Lung microvascular endothelial cell (primary cell): ENCODE measurements at regions not wholly inside any gene's neighbourhood (a gene's known extent, or its start where the extent isn't known, plus 50 kb on each side); places are given as distances from the start of the nearest gene placed in this dataset.

Experiments used
- DNase-seq, 2 donors: peaks; one replicate each; pipeline versions ENCODE4 v3.0.0 to v3.0.0-alpha.2; 2010; ENCODE audit warnings: low read depth in 2 of 2

DNA sequence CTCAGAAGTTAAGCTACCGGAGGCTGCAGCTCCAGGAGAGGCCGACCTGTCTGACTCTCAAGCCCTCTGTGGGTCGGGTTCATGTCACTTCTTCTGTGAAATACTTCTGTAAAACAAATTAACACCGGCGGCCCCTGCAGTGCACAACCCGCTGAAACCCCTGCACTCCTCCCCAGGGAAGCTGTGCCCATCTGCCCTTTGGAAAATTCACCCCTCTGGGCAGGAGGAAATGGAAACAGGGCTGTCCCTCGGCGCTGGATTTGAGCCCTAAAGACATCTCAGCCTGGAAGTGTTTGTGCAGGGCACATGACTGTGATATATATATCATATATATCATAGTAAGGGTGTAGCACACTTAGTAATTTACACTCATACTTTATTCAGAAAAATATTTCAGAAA lies 415.3 kb downstream of the IRS2 start:
- DNase-seq, result no peak

DNA sequence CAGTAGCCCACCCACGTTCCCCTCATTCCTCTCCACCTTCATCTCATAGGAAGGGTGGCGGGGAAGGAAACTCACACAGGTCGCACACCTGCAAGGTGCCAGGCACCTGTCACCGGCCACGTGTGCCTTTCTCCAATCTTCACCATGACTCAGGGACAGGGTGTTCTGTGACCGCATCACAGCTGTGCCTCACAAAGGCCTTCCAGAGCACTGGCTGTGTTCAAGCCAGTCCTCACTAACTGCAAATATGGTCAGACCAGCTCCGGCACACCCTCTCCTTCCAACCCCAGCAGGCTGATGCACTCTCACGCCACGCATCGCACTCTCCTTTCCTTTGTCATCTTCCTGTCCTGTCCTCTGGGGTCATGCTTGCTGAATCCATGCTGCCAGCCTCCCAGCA lies 415.9 kb downstream of the IRS2 start:
- no peak for DNase-seq

DNA sequence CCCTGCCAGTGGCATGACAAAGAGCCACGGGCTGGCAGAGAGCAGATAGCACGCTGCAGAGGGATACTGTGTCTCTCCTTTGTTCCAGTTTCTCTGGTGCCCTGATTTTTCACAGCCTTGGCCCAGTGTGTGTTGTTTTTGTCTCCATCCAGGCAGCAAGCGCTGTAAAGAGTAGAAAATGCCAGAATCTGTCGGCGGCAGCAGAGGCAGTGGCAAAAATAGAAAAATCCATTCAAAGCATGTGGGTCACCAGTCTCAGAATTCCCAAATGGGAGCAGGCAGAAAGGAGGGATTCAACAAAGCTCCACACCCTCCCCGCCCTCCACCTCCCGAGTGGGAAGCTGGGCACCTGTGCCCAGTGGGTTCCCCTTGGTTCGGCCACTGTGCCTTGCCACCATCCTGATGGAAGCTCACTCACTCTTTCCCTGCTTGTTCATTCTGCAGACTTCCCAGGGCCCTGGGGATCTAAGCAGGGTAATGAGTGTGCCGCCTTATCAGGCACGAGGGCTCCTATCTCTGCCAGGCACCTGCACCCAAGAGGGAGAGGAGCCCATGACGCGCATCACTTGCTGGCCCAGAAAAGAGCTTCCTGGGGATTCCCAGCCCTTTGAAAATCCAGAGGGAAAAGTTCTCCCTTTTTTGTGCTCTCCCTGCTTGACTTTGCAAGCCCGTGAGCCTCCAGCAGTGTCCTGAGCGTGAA lies 416.9 kb downstream of the IRS2 start:
- no peak for DNase-seq

DNA sequence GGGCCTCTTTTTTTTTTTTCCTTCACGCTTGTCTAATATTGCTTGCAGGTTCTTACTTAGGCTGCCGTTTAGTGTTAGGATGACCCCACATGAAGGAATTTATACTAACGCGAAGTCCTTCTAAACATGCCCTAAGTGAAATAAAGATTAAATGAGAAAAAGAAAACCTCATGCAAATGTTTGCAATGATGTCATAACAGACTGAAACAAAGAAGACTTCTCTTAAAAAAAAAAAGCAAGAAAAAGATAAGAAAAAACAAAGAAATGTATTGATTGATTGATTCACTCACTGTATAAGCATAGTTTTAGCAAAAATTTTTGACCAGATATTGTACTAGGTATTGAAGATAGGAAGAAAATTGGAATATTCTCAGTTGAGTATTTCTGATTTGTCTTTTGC lies 418.2 kb downstream of the IRS2 start:
- no peak for DNase-seq

DNA sequence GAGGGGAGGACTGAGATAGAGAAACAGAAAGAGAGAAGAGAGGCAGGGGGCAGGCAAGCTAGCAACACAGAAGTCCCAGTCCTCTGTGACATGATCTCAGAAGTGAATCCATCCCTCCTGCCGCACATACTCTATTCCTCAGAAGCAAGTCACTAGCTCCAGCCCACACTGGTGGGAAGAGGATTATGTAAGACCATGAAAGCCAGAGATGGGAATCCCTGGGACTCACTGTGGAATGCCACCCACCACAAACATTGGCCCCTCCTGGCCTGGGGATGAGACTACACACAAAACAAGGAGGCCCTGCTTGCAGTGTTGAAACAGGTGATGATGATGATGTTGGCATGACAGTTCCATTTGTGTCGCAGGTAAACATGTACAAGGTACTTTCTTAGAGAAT lies 419.9 kb downstream of the IRS2 start:
- DNase-seq, result no peak

DNA sequence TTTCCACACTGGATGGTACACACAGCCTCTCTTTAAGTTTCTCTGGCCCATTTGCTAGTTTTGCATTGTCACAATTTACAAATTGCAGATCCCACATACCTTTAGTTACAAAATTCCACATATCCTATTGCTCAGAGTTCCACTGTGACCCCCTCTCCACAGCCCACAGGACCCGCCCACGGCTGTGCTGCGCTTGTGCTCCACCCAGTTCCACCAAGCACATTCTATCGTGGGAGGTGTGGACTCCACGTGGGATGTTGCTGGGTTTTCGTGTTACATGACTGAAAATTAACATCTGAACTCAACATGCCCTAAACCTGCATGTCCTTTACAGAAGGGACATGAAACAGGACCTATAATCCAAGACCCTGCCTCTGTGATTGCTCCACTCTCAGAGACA lies 423.0 kb downstream of the IRS2 start:
- DNase-seq, result no peak

DNA sequence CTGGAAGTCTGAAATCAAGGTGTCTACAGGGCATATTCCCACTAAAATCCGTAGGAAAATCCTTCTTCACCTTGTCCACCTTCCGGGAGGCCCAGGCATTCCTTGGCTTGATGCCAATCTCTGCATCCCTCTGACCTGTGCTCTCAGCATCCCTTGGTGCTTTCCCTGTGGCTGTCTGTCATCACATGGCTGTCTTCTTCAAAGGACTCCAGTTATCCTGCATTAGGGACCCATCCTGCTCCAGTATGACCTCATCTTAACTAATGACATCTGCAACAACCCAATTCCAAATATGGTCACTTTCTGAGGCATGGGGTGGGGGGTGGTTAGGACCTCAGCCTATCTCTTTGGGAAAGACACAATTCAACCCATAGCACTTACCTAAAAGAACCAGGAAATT lies 423.8 kb downstream of the IRS2 start:
- DNase-seq, result no peak

DNA sequence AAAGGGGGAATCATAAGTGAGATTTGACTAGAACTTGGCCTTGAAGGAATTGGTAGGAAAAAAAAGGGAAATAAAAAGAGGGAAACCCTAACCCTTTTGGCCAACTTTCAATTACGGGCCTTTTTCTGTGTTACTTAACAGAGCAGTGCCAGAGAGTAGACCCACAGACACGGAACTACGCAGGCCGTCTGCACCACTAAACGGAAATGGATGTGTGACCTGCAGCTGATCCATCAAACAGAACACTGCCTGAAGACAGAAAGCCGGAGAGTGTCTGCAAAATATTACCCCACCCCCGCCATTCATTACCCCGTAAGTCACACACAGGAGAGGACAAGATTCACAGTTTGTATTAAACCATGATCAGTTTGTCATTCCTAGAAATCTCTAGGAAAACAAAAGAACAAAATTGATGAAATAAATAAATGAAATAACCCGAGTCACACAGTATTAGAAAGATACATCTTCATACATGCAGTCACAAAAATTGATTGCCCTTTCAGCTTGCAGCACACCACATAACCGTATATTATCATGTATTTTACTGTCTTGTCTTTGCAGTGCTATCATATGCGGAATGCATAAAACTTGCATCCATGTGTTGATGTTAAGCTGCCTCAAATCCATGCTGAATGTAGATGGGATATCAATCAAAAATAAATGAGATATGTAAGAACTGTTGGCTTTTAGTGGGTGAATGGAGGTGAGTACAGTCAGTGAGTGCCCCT lies 424.7 kb downstream of the IRS2 start:
- peak in 1 of 2 donors; percentile 37 for DNase-seq

DNA sequence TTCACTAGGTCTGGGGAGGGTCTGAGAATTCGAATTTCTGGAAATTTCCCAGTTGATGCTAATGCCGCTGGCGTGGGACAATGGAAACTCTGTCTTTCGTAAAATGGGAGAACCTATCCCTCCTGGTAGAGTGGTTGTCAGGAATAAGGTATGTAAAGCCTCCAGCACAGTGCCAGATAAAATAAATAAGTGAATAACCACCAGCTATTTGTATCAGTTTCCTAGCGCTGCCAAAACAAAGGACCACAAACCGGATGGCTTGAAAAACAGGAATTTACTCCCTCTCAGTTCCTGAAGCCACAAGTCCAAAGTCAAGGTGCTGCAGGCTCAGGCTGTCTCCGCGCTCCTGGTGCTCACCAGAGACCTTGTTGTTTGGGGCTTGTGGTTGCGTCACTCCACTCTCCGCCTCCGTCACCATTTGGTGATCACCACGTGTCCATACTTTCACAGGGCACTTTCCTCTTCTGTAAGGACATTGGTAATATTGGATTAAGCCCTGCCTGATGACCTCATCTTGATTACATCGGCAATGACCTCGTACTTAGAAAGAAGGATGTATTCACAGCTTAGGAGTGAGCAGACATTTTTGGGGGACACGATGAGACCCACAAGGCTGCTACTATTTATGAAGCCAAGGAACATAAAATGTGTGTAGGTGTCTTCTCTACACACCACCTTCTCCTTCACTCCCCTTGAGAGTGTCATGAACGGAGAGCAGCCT lies 428.5 kb downstream of the IRS2 start:
- DNase-seq, result no peak

DNA sequence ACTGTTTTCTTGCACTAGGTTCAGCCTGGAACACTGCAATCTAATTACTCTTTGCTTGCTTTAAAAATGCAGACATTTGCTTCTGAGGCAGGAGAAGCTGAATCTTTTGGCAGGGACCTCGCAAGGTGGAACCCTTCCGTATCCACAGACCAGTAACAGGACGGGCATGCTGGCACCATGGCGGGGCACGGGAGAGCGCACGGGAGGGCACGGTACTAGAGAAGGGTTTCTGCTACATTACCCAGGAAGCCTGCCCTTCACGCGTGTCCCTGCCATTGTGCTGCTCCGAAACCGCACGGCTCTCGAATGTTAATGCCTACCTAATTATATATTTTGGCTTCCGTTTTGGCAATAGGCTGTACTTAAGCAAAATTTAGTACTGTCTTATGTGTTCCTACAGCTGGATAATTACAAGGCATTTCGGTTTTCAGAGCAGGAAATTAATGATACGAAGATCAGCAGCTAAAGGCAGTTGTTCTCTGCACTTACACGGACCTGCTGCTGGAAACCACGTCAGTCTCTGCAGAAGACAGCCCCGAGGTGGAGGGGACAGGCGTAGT lies 430.4 kb downstream of the IRS2 start:
- no peak for DNase-seq

DNA sequence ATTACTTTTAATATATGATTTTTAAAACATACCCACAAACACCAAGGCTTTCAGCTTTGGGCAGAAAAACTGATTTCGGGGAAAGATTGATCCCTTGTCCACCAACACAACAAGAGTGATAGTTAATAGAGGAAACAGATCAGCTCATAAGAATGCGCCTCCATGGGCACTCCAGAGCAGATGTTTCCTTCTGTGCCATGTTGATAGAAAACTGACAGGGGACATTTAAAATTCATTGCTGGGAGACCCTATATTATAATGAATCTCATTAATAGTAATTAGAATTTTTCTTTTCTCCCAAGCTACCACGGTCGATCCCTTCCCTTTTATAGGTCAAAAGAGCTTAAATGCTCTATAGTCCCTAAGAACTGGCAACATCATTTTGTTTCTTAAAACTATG lies 431.2 kb downstream of the IRS2 start:
- no peak for DNase-seq

DNA sequence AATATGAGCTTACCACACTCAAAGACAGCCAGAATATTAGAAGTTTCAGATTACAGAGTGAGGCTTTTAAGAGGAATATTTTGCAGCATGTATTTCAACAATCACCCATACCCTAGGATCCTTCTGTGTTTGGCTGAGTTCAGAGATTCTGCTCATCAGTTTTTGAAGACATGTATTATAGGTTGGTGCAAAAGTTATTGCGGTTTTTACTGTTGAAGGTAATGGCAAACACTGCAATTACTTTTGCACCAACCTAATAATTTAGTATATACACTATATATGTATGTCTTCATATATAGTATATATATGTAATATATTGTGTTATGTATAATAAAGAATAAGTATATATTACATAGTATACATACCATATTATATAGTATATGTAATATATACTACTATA lies 435.1 kb downstream of the IRS2 start:
- no peak for DNase-seq

DNA sequence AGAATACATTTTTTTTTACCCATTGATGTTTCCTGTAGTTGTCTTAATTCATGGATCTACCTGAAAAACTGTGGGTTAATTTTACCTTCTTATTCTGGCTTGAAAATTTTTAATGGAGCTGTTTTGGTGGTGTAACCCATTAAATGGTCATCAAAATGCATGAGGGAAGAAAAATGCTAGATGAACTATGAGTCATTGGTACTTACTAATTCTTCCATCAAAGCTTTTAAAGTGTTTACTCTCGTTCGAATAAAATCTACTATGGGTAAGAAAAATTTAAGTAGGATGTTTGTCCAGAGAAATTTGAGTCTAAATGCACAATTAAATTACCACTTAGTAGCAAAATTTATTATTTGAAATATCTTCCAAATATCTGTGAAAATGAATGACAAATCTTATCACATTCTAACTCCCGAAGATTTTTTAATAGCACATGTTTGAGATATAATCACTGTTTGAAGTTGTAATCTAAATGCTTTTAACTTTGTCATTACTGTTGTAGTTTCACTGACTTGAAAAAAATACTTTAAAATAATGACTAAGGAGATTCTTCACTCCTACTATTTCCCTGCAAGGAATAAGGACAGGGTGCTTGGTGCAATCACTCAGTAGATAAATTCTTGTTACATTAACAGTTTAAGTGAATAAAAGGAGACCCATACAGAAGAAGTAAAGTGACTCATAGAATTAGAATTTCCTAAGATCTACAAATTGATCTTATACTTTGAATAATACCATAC lies 437.7 kb downstream of the IRS2 start:
- DNase-seq, result no peak

DNA sequence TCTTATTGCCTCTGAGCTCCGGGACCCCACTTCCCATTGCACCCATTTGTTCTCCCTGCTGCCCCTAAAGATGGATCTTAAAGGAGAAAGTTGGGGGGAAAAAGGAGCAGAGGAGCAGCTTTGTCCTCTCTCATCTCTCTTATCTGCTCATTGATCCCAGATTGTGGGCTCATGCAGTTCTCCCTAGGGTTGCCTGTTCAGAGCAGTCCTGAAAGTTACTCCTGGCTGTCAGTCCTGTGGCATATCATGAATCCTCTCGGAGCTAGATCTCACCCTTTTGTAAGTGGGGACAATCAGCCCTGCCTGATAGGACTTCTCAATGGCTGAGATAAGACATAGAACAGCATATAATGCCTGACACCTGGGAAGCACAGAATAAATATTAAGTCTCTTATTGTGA lies 440.3 kb downstream of the IRS2 start:
- DNase-seq, result no peak

DNA sequence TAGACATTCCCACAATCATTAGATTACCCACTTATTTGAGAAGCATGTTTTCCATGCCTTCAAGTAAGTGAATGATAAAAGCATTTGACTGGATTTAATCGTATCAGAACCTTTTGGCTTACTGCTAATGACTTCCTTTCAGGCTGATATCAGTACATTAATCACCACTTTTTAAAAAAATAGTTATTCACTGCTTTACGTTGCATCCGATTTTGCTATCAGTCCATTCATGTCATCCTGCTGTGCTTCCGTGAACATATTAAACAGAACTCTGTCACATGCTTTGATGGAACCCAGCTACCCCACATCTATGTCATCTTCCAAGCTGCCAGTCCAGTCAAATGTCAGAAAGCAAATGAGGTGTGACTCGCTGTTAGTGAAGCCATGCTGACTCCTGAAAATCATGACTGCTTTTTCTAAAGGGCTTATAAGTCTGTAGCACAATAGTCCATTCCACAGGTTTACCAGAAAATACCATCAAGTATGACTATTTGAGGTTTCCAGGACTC lies 440.9 kb downstream of the IRS2 start:
- DNase-seq, result peak; percentile 3 to 13

DNA sequence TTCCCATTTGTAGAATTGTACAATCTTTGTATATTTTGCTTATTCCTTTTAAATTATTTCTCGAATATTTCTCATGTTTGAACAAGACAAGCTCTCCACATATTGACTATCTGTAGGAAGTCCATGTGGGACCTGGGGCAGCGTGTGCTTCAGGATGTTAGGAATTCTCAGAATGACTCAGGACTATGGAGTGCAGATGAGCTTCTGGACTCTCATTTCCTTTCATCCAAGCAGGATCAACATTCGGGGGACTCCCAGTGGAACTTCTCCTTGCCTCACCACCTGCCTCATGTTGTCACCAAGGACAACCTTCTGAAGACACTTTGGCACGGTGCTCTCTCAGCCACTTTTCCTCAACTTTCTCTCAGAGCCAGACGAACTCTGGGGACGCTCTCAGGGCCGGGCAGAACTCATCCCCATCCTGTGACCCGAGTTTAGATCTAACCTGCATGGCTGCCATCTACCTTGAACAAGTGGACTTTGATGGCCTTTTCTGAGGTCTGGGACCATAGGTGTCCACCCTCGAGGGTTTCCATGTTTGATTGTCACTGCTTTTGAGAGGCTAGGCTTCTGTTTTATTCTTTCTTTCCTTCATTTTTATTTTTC lies 441.7 kb downstream of the IRS2 start:
- peak in 1 of 2 donors; percentile 56 for DNase-seq

DNA sequence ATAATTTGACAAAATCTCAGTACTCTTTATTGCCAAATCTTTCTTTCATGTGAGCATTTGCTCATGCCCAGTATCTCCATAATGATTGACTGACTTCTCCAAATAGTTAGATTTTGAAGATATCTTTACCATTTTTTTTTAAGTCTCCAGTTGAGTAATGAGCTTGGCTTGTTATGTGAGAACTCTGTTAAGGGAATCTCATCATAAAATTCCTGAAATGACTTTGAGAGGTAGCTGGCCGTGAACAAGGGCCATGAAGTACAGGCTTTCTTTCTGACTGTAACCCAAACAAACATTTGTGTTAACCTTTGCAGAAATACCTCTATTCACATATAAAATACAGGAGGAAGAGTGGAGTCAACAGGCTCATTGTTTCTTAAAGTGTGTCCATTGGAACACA lies 449.7 kb downstream of the IRS2 start:
- DNase-seq, result peak in 1 of 2 donors; percentile 12

DNA sequence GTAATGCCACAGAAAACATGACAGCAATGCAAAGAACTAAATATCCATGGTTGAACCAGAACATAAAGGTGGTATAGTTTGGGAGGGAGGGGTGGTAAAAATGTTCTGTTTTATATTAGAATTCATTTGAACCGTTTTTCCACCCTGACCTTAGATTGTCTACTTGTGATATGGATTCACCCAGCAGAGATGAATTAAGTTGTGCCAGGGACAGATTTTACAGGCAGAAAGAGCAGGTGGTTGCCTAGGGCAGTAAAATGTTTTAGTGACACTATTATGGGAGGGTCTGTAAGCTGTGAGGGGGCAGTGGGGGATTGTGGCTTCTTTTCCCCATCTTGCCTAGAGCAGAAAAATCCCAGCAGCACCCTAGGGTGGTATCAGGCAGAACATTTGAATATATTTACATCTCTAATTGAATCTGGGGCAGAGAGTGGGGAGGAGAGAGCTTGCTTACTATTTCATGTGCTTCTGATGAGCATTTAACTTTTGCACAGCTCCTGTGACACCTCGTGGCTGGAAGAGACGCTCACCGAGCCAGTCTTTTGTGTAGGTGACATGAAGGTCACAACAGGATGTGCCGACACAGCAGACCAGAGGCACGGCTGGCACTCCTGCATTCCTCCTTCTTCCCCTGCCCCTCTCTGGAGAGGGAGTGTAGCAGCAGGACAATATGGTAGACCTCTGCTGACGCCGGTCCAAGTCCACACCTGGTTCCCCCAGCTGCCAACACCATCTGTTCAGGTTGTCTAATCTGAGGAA lies 452.3 kb downstream of the IRS2 start:
- DNase-seq, result no peak

DNA sequence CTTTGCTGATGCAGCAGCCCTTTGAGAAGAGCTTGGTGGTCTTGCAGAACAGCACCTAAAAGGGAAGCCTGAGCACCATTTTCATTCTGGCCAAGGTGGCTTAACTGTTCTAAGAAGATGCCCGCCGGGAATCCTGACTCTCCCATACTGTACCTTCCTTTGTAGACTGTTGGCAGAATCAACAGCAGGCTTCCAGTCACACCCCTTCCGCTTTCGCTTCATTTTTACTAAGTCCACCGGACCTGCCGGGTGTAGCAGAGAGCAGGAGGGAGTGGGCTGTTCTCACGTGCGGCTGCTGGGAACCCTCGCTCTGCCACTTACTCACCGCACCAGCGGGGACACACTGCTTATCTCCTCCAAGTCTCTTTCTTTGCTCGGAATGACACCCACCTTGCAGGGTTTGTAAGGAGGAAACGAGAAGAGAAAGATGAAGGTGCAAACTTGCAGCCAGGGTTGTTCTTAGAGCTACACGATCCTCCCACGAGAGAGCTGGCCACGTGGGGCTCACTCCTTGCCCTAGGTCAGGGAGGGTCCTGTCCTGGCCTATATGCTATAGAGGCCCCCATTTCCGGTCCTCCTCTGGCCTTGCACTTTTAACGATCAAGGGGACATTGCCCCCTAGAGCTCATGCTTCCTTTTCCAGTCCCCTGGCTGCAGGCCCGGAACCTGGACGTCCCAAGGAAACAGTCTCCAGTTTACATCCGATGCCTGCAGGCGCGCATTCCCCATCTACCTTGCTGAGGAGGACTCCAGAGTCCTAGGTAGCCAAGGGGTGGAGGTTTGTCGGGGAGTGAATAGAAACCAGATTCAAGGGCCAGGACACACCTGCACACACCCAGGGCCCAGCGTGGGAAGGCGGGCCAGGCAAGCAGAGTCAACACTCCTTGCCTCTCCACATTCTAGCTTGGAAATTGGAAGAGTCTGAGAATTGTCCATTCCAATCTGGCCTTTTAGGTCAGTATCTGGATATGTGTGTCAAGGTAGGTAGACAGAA lies 453.6 kb downstream of the IRS2 start:
- DNase-seq, result no peak
